Fibroblast of gingiva (primary cell): ENCODE measurements at regions not wholly inside any gene's neighbourhood (a gene's known extent, or its start where the extent isn't known, plus 50 kb on each side); places are given as distances from the start of the nearest gene placed in this dataset.
"Not testable (repeated sequence)": the region's sequence is repeated elsewhere in the genome, so short reads cannot be mapped to it uniquely, and the experiment has no call there.

Experiments used
- DNase-seq: peaks from one replicate; pipeline ENCODE4 v3.0.0-alpha.2; 2011; ENCODE audit warnings: low read depth

DNA sequence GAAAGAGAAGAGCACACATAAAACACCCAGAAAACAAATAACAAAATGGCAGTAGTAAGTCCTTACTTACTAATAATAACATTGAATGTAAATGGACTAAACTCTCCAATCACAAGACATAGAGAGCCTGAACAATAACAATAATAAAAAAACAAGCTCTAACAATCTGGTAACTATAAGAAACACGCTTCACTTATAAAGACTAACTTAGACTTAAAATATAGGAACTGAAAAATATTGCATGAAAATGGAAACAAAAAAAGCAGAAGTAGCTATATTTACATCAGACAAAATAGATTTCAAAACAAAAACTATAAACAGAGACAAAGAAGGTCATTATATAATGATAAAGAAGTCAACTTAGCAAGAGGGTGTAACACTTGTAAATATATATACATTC lies 83.1 kb upstream of the LYPLAL1 start:
- DNase-seq = no peak

DNA sequence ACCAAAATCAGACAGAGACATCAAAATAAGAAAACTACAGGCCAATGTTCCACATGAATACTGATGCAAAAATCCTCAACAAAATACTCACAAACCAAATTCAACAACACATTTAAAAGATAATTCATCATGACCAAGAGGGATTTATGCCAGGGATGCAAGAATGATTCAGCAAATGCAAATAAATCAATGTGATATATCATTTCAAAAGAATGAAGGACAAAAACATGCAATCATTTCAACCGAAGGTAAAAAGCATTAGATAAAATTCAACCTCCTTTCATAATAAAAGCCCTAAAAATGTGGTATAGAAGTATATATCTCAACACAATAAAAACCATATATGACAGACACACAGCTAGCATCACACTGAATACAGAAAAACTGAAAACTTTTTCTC lies 81.5 kb upstream of the LYPLAL1 start:
- DNase-seq = peak; percentile 44

DNA sequence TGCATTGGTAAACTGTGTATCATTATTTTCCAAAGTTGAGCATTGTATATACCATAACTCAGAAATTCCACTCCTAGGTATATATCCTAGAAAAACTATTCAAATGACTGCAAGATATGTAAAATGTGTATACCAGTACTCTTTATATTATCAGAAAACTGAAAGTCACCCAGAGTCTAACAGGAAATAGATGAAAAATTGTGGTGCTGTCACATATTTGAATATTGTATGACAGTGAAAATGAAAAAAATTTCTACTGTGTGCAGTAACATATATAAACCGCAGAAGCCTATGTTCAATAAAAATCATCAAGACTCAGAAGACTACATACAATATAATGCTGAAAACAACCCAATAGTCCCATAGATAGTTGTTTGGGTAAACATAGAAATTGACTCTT lies 74.4 kb upstream of the LYPLAL1 start:
- no peak for DNase-seq

DNA sequence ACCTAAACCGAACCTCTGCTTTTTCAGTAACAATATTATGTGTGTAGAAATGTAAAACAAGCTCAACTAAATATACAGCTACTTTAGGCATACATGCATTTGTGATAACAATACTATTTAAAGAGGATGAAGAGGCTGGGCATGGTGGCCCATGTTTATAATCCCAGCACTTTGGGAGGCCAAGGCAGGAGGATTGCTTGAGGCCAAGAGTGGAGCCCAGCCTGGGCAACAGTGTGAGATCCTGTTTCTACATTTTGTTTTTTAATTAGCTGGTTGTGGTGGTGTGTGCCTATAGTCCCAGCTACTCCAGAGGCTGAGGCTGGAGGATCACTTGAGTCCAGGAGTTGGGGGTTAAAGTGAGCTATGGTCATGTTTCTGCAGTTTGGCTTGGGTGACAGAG lies 73.6 kb upstream of the LYPLAL1 start:
- DNase-seq = no peak

DNA sequence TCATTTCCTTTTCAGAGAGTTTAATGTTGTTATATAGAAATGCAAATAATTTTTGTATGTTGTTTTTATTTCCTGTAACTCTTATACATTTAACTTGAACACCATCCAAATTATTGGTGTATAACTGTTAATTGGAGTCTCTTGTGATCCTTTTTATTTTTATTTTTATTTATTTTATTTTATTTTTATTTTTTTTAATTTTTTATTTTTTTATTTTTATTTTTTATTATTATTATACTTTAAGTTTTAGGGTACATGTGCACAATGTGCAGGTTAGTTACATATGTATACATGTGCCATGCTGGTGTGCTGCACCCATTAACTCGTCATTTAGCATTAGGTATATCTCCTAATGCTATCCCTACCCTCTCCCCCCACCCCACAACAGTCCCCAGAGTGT lies 71.2 kb upstream of the LYPLAL1 start:
- not testable (repeated sequence) for DNase-seq

DNA sequence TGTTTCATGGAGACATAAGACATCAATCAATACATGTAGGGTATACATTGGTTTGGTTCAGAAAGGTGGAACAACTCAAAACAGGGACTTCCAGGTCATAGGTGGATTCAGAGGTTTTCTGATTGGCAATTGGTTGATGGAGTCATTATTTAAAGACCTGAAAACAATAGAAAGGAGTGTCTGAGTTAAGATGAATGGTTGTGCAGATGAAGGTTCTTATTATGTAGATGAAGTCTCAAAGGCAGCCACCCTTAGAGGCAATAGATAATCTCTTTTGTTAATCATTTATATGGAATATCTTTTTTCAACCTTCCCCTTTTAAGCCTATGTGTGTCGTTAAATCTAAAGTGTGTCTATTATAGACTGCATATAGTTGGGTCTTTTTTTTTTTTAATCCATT lies 67.8 kb upstream of the LYPLAL1 start:
- DNase-seq = no peak

DNA sequence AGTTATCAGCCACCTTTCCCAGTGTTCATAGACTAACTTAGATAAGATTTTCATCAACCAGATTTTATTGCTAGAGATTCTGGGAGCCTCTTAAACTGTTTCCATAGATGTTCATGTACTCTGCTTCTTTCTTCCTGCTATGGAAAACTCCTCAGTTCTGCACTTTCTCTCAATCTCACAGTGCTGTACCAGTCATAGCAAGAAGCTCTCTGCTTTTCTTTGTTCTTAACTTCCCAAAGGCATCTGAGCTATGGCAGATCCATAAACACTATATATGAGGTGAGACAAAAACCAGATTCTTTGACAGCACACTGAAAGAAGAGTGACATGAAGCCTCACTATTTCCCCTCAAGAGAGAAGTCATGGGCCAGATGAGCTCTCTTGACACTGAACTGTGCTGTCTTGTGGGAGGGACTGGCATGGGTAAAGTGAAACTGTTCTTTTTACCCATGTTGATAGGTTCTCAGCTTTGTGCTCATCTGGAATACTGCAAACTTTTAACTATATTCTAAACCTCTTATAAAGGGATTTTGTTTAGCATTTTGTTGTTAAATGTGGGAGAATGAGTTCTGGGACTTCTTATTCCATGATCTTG lies 64.2 kb upstream of the LYPLAL1 start:
- no peak for DNase-seq

DNA sequence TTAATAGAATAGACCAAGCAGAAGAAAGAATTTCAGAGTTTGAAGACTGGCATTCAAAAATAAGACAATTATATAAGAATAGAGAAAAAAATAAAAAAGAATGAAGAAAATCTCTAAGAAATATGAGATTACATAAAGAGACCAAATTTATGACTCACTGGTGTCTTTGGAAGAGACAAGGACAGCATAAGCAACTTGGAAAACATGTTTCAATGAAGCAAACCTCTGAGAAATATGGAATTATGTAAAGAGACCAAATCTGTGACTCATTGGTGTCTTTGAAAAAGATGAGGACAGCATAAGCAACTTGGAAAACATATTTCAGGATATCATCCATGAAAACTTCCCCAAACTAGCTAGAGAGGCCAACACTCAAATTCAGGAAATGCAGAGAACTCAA lies 60.4 kb upstream of the LYPLAL1 start:
- peak; percentile 31 for DNase-seq

DNA sequence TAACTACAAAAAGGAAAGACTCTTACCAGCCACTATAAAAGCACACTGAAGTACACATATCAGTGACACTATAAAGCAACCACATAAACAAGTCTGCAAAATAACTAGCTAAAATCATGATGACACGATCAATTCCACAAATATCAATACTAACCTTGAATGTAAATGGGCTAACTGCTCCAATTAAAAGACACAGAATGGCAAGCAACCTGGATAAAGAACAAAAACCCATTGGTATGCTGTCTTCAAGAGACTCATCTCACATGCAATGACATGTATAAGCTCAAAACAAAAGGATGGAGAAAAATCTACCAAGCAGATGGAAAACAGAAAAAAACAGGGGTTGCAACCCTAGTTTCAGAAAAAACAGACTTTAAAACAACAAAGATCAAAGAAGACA lies 59.7 kb upstream of the LYPLAL1 start:
- DNase-seq = no peak

DNA sequence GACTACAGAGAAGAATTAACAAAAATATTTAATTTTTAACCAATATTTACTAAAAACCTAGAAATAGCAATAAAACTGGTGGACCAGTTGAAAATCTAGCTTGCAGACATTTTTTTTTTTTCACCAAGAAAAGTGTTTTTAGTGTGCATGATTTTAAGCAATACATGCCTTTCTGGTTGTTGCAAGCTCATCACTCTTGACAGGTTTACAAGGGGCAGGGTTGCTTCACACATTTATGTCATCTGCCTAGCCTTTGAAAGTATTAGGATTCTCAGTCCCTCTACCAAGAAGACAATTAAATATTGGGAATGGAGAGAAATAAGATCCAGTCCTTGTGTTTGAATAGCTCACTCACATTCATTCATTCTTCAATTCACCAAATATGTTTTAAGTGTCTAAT lies 53.8 kb upstream of the LYPLAL1 start:
- peak; percentile 29 for DNase-seq

DNA sequence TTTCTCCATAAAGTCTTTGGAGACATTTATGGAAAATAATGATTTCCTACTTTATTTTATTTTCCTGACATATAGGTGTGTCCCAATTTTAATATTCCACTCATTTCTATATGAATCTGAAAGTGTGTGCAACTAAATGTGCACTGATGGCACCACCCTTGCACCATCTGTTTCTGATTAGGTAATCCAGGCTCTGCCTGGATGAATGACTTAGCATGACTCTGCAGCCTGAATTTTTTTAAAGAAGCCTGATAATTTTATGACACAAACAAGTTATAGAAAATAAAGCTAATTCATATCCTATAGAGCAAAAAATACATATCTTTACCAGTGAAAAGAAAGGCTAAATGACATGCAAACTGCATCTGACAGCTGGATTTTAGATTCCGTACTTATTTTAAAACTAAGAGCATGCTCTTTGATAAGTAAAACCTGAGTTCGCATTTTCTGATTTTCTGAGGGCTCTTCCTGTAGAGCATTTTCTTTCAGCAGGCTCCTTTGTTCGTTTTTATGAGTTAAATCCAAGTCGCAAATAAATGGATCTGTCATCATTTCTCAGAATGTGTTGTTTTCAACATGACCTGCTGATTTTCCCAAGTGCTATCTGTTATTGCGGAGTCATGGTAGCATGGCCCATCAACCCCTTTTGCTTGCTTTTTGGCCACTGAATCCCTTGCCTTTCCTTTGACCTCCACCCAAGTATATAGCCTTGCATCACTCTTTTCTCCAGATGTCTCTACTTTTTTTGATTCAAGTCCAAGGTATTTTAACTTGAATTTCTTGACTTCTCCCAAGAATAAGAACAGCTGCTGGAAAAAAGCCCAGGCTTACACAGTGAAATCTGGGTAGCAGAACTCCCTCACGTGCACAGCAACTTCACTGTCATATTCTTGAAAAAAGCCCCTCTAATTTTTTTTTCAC lies 52.8 kb upstream of the LYPLAL1 start:
- peak; percentile 96 for DNase-seq

DNA sequence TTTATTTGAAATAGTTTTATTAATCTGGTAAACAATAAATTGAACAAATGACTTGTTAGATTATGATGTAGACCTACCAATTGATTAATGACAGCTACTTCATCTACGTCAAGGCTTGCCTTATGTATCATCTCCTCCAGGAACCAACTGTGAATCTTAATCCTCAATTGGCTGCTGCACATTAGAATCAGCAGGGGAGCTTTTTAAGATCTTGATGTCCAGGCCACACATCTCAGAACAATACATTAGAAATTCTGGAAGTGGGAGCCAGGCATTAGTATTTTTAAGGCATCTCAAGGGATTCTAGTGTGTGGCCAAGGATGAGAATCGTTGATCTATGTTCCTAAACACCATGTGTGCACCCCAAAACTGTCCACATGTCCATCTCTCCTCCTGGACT lies 52.0 kb upstream of the LYPLAL1 start:
- DNase-seq = no peak

DNA sequence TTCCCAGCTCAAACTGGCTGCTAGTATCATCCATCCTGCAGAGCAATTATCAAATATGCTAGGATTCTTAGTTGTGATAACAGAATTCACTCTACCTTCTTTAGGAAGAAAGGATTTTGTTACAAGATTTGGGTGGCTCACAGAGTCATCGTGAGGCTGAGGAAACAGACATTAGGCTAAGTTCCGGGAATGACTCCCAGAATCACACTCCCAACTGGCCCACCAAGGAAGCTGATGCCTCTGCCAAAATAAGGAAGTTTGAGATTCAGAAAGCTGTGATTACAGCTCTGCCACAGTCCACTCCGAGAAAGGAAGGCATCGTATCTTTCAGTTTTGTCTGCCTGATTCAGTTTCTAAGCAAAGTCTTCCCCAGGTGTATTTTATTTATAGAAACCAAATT lies 50.6 kb upstream of the LYPLAL1 start:
- peak; percentile 19 for DNase-seq
